H1 (cell line): ENCODE measurements at regions not wholly inside any gene's neighbourhood (a gene's known extent, or its start where the extent isn't known, plus 50 kb on each side); places are given as distances from the start of the nearest gene placed in this dataset.

Experiments
- CTCF ChIA-PET: fragments of 300-600 bp; sonication (Branson Sonifier 250); formaldehyde crosslinking; loops from one replicate; lab custom pipeline; 2021; ENCODE audit not compliant: partially characterized antibody; lab: Charles Lee
- POLR2A ChIA-PET: fragments of 300-600 bp; sonication (Branson Sonifier 250); formaldehyde crosslinking; loops from one replicate; lab custom pipeline; 2021; ENCODE audit warnings: inconsistent platforms; ENCODE audit not compliant: partially characterized antibody; lab: Charles Lee
- DNase-seq, 2 experiments: peaks; one replicate each; pipeline versions ENCODE4 v3.0.0 to v3.0.0-alpha.2; 2010 to 2022; ENCODE audit warnings: low spot score in 2 of 2, low read depth in 1 of 2, mixed read lengths in 1 of 2
- FAIRE-seq: peaks from 2 replicates; lab custom pipeline; 2011; peaks lifted over from hg19 to GRCh38; lab: Jason Lieb, UNC
- H2AFZ ChIP-seq: 2 replicates; pipeline ENCODE4 v1.8.1; 2012; ENCODE audit warnings: low read length, inconsistent platforms
- H2AK5ac ChIP-seq: 2 replicates; pipeline ENCODE4 v1.6.1; 2013; ENCODE audit warnings: low read depth, low read length
- H2BK120ac ChIP-seq: replicated peaks from 2 replicates; pipeline ENCODE3; 2013; ENCODE audit warnings: low read depth, low read length, inconsistent platforms
- H2BK12ac ChIP-seq: 2 replicates; pipeline ENCODE4 v1.6.1; 2013; ENCODE audit warnings: low read depth, low read length
- H2BK15ac ChIP-seq: 2 replicates; pipeline ENCODE4 v1.6.1; 2013; ENCODE audit warnings: low read length
- H2BK20ac ChIP-seq: 2 replicates; pipeline ENCODE4 v1.6.1; 2013; ENCODE audit warnings: low read length
- H2BK5ac ChIP-seq: 2 replicates; pipeline ENCODE4 v1.6.1; 2013; ENCODE audit warnings: low read depth, low read length
- H3K14ac ChIP-seq: 2 replicates; pipeline ENCODE4 v1.6.1; 2013; ENCODE audit warnings: inconsistent platforms; ENCODE audit not compliant: insufficient read length
- H3K18ac ChIP-seq: 2 replicates; pipeline ENCODE4 v1.6.1; 2013; ENCODE audit warnings: low read length; ENCODE audit errors: extremely low read depth
- H3K23ac ChIP-seq: 2 replicates; pipeline ENCODE4 v1.6.1; 2013; ENCODE audit warnings: inconsistent platforms; ENCODE audit not compliant: insufficient read length
- H3K23me2 ChIP-seq: 2 replicates; pipeline ENCODE4 v1.6.1; 2013; ENCODE audit warnings: low read depth, low read length
- H3K27ac ChIP-seq: 2 replicates; pipeline ENCODE4 v1.6.1; 2011; ENCODE audit warnings: low read depth, low read length, inconsistent platforms
- H3K27me3 ChIP-seq, 4 experiments: replicated peaks in 1 of 4; 1 replicate in 1 of 4; 2 replicates in 3 of 4; pipeline versions ENCODE4 v1.6.1 to v1.8.1; 2011 to 2013; ENCODE audit warnings: low read length in 3 of 4, mild to moderate bottlenecking in 3 of 4, inconsistent platforms in 2 of 4, mixed read lengths in 2 of 4, moderate library complexity in 1 of 4; ENCODE audit not compliant: control insufficient read depth in 3 of 4, insufficient read depth in 3 of 4; ENCODE audit errors: extremely low read depth in 1 of 4
- H3K36me3 ChIP-seq, 4 experiments: 2 replicates each; pipeline versions ENCODE4 v1.6.1 to v1.8.1; 2011 to 2013; ENCODE audit warnings: mild to moderate bottlenecking in 4 of 4, low read length in 3 of 4, moderate library complexity in 2 of 4, control low read depth in 1 of 4, inconsistent platforms in 1 of 4; ENCODE audit not compliant: insufficient read depth in 4 of 4, control insufficient read depth in 2 of 4
- H3K4ac ChIP-seq: replicated peaks from 2 replicates; pipeline ENCODE3; 2013; ENCODE audit warnings: low read length, low read depth, mixed read lengths, inconsistent platforms; ENCODE audit not compliant: insufficient read length
- H3K4me1 ChIP-seq, 4 experiments: replicated peaks in 1 of 4; 1 replicate in 1 of 4; 2 replicates in 3 of 4; pipeline versions ENCODE4 v1.6.1 to v1.8.1; 2011 to 2013; ENCODE audit warnings: low read length in 3 of 4, inconsistent platforms in 2 of 4, mixed read lengths in 1 of 4; ENCODE audit not compliant: insufficient read depth in 4 of 4, control insufficient read depth in 3 of 4
- H3K4me2 ChIP-seq, 2 experiments: 2 replicates each; pipeline versions ENCODE4 v1.6.1 to v1.8.1; 2011 to 2013; ENCODE audit warnings: low read depth in 2 of 2, low read length in 2 of 2, control low read depth in 1 of 2, inconsistent platforms in 1 of 2, mild to moderate bottlenecking in 1 of 2; ENCODE audit not compliant: insufficient read depth in 1 of 2
- H3K4me3 ChIP-seq, 4 experiments: fragments of 200-600, 300-600 bp in 1 of 4; sonication (generic), shearing (Covaris generic), sonication (Bioruptor Twin) in 1 of 4; 2 replicates each; pipeline versions ENCODE4 v1.5.1 to v1.8.1; 2011 to 2016; ENCODE audit warnings: low read length in 4 of 4, low read depth in 3 of 4, control low read depth in 2 of 4, inconsistent platforms in 2 of 4, mild to moderate bottlenecking in 2 of 4, mixed read lengths in 1 of 4, moderate library complexity in 1 of 4; ENCODE audit not compliant: insufficient read depth in 2 of 4; ENCODE audit errors: extremely low read depth in 1 of 4
- H3K56ac ChIP-seq: replicated peaks from 2 replicates; pipeline ENCODE3; 2013; ENCODE audit warnings: low read depth, mild to moderate bottlenecking, mixed read lengths, low read length, inconsistent platforms; ENCODE audit not compliant: insufficient read length
- H3K79me1 ChIP-seq: 2 replicates; pipeline ENCODE4 v1.6.1; 2013; ENCODE audit warnings: low read depth, low read length, control low read depth
- H3K79me2 ChIP-seq, 2 experiments: 2 replicates each; pipeline versions ENCODE4 v1.6.1 to v1.8.1; 2012 to 2013; ENCODE audit warnings: low read length in 2 of 2, mild to moderate bottlenecking in 2 of 2, inconsistent platforms in 1 of 2; ENCODE audit not compliant: insufficient read depth in 2 of 2, control insufficient read depth in 1 of 2
- H3K9ac ChIP-seq, 4 experiments: replicated peaks in 1 of 4; 1 replicate in 1 of 4; 2 replicates in 3 of 4; pipeline versions ENCODE4 v1.6.1 to v1.8.1; 2011 to 2013; ENCODE audit warnings: low read depth in 3 of 4, low read length in 3 of 4, control low read depth in 2 of 4, mild to moderate bottlenecking in 2 of 4, moderate library complexity in 2 of 4, inconsistent platforms in 1 of 4; ENCODE audit errors: extremely low read depth in 1 of 4
- H3K9me3 ChIP-seq, 2 experiments: 2 replicates each; pipeline versions ENCODE4 v1.6.1 to v1.8.1; 2012 to 2013; ENCODE audit warnings: mild to moderate bottlenecking in 2 of 2, moderate library complexity in 2 of 2, control low read depth in 1 of 2, inconsistent platforms in 1 of 2, low read depth in 1 of 2, low read length in 1 of 2, mixed read lengths in 1 of 2; ENCODE audit not compliant: insufficient read depth in 2 of 2
- H4K20me1 ChIP-seq, 2 experiments: replicated peaks in 1 of 2; 2 replicates each; pipeline versions ENCODE3 to v1.8.1; 2011 to 2013; ENCODE audit warnings: inconsistent platforms in 2 of 2, low read length in 2 of 2, mild to moderate bottlenecking in 1 of 2; ENCODE audit not compliant: insufficient read depth in 2 of 2, control insufficient read depth in 1 of 2
- H4K5ac ChIP-seq: 2 replicates; pipeline ENCODE4 v1.6.1; 2013; ENCODE audit warnings: low read length, low read depth, mixed read lengths, inconsistent platforms; ENCODE audit not compliant: insufficient read length
- H4K8ac ChIP-seq: 2 replicates; pipeline ENCODE4 v1.8.0; 2013; ENCODE audit warnings: mild to moderate bottlenecking, moderate library complexity, low read length, inconsistent platforms; ENCODE audit not compliant: insufficient read depth; ENCODE audit errors: extremely low read depth
- H4K91ac ChIP-seq: replicated peaks from 2 replicates; pipeline ENCODE3; 2013; ENCODE audit warnings: low read length, mixed read lengths, inconsistent platforms; ENCODE audit not compliant: insufficient read length
- CEBPB ChIP-seq: IDR thresholded peaks from 2 replicates; pipeline ENCODE4 v1.6.1; 2012; ENCODE audit warnings: low read depth, low read length
- GTF2F1 ChIP-seq: IDR thresholded peaks from 2 replicates; pipeline ENCODE4 v1.6.1; 2012; ENCODE audit warnings: low read depth, low read length, improper control_type of control experiment, borderline replicate concordance
- KDM1A ChIP-seq: fragments of 200-600, 300-600 bp; sonication (generic); IDR thresholded peaks from 2 replicates; pipeline ENCODE4 v1.7.1; 2016; ENCODE audit warnings: mild to moderate bottlenecking, low read length, borderline replicate concordance
- TAF1 ChIP-seq: IDR thresholded peaks from 2 replicates; pipeline ENCODE4 v1.6.1; 2011; ENCODE audit warnings: mild to moderate bottlenecking, low read depth, low read length
- WGBS, 2 experiments: shearing (Covaris generic) in 1 of 2; methylation state at CpG; one replicate each; pipeline versions ENCODE4 v1.1.6 to v1.1.7; 2013 to 2015; ENCODE audit warnings: low lambda C conversion rate in 2 of 2, mixed read lengths in 2 of 2, inconsistent platforms in 1 of 2, low coverage in 1 of 2, missing lambda C conversion rate in 1 of 2; ENCODE audit not compliant: insufficient replicate concordance in 2 of 2, insufficient coverage in 1 of 2, insufficient read length in 1 of 2; ENCODE audit errors: extremely low coverage in 1 of 2, missing lambda C conversion rate in 1 of 2; 5-methylcytosine and 5-hydroxymethylcytosine counted together

DNA sequence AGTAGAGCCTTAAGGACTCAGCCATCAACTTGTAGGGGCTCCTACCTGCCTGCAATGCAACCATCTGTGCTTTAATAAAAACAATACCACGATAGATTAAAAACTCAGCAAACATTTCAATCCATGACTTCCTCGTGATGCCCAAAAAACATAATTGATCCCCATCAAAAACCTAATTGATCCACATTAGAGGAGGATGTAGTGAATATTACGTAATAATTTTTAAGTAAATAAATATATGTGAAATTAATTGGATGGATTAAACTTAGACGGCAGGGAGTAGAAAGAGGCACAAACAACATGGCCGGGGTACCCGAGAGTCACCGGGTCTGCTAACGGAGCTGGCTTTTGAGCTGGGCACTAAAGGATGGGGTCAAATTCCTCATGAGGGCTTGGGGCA lies 87.3 kb downstream of the ARL4C start:
- 94 to 100% methylated on average over 1 to 8 of the region's 8 CpGs for WGBS, 2 experiments
- Histone ChIP-seq H2BK15ac (no peak overlapping the region), H3K4me2 (no peak overlapping the region), H3K4me1 (peaks cover 0 to 6% (median 0%) of the 10 kb centered on the region in 4 experiments; a peak in 2 of 7 replicates), H3K79me2 (no peaks in the 10 kb centered on the region), H3K23ac (no peak overlapping the region), H3K79me1 (no peaks in the 10 kb centered on the region), H3K23me2 (no peaks in the 10 kb centered on the region), H3K9me3 (no peaks in the 10 kb centered on the region), H3K27ac (no peak overlapping the region), H3K18ac (no peak overlapping the region), H4K5ac (no peak overlapping the region), H2AK5ac (no peak overlapping the region), H2BK5ac (no peak overlapping the region), H3K36me3 (no peaks in the 10 kb centered on the region), H4K8ac (no peak overlapping the region), H2BK20ac (no peak overlapping the region), H3K9ac (no peak overlapping the region), H2AFZ (0 out of 2 replicates have a peak overlapping the region, but pooled peaks have one; percentile 88), H3K14ac (no peak overlapping the region), H3K4ac (no peak overlapping the region), H3K56ac (no peak overlapping the region), H4K20me1 (no peaks in the 10 kb centered on the region), H4K91ac (no peak overlapping the region), H2BK12ac (no peak overlapping the region), H2BK120ac (no peak overlapping the region), H3K4me3 (no peak overlapping the region), H3K27me3 (no peaks in the 10 kb centered on the region)
- DNase-seq: no peak
- CTCF ChIA-PET: interaction anchor here (1.7 to 3.2 kb wide), 2 partner anchors 10 to 52 kb away, joined by 4 to 14 read pairs; no protein-coding TSS in a partner anchor
- TF ChIP-seq TAF1: no peak
- no peak for TF ChIP-seq KDM1A
- TF ChIP-seq CEBPB: peak; percentile 28; the same call in 1 of the 2 replicates
- TF ChIP-seq GTF2F1: no peak
- no peak for FAIRE-seq
- POLR2A ChIA-PET: no interaction called here
